HEK293 (cell line): ENCODE measurements at regions not wholly inside any gene's neighbourhood (a gene's known extent, or its start where the extent isn't known, plus 50 kb on each side); places are given as distances from the start of the nearest gene placed in this dataset.

Source experiments
- CTCF ChIA-PET: fragments of 350-600 bp; formaldehyde crosslinking; extraction: SDS; loops from one replicate; lab custom pipeline; 2021; ENCODE audit warnings: antibody characterized with exemption; lab: Yijun Ruan, JAX
- POLR2A ChIA-PET: fragments of 300-600 bp; formaldehyde crosslinking; extraction: SDS; loops from one replicate; lab custom pipeline; 2020; ENCODE audit warnings: antibody characterized with exemption, inconsistent platforms; lab: Yijun Ruan, JAX
- H3K27ac ChIP-seq: fragments of 200-500 bp; sonication (Bioruptor generic); 2 replicates; pipeline ENCODE4 v1.5.1; 2014; ENCODE audit warnings: low read depth, low read length, control low read depth, inconsistent platforms; ENCODE audit errors: extremely low read depth
- H3K36me3 ChIP-seq, 2 experiments: fragments of 200-500 bp in 1 of 2; sonication (Bioruptor generic) in 1 of 2; 1 replicate in 1 of 2; 2 replicates in 1 of 2; pipeline ENCODE4 v1.5.1; 2014 to 2017; ENCODE audit warnings: inconsistent platforms in 2 of 2, low read length in 2 of 2; ENCODE audit not compliant: control insufficient read depth in 2 of 2, insufficient read depth in 1 of 2
- H3K4me1 ChIP-seq: fragments of 200-500 bp; sonication (Bioruptor generic); 2 replicates; pipeline ENCODE4 v1.5.1; 2014; ENCODE audit warnings: mild to moderate bottlenecking, low read length, inconsistent platforms; ENCODE audit not compliant: control insufficient read depth, insufficient read depth
- H3K4me3 ChIP-seq: 2 replicates; pipeline ENCODE4 v1.5.1; 2011; ENCODE audit warnings: low read depth, mild to moderate bottlenecking, control low read depth, low read length, moderate library complexity
- H3K9me3 ChIP-seq: fragments of 200-500 bp; sonication (Bioruptor generic); 2 replicates; pipeline ENCODE4 v1.5.1; 2014; ENCODE audit warnings: low read depth, low read length, inconsistent platforms; ENCODE audit not compliant: control insufficient read depth, insufficient read depth
- KLF10 ChIP-seq: fragments of 450-650 bp; IDR thresholded peaks from 2 replicates; pipeline ENCODE4 v1.5.1; 2018; ENCODE audit warnings: missing biosample characterization, mild to moderate bottlenecking, missing genetic modification characterization
- ZBTB1 ChIP-seq: fragments of 450-650 bp; formaldehyde crosslinking; IDR thresholded peaks from 2 replicates; pipeline ENCODE4 v1.5.1; 2016; ENCODE audit warnings: missing biosample characterization, missing genetic modification characterization
- ZNF132 ChIP-seq: fragments of 450-650 bp; formaldehyde crosslinking; IDR thresholded peaks from 2 replicates; pipeline ENCODE4 v1.5.1; 2017; ENCODE audit warnings: missing biosample characterization, missing genetic modification characterization, borderline replicate concordance
- ZNF221 ChIP-seq: fragments of 450-650 bp; formaldehyde crosslinking; IDR thresholded peaks from 2 replicates; pipeline ENCODE4 v1.5.1; 2017; ENCODE audit warnings: missing biosample characterization, missing genetic modification characterization, borderline replicate concordance
- ZNF239 ChIP-seq: fragments of 450-650 bp; formaldehyde crosslinking; IDR thresholded peaks from 2 replicates; pipeline ENCODE4 v1.5.1; 2016; ENCODE audit warnings: missing biosample characterization, missing genetic modification characterization
- ZNF513 ChIP-seq: fragments of 450-650 bp; IDR thresholded peaks from 2 replicates; pipeline ENCODE4 v1.5.1; 2018; ENCODE audit warnings: missing biosample characterization, missing genetic modification characterization
- ZNF660 ChIP-seq: fragments of 450-650 bp; IDR thresholded peaks from 2 replicates; pipeline ENCODE4 v1.5.1; 2018; ENCODE audit warnings: missing biosample characterization, mild to moderate bottlenecking, missing genetic modification characterization
- ZNF76 ChIP-seq: fragments of 450-650 bp; formaldehyde crosslinking; IDR thresholded peaks from 2 replicates; pipeline ENCODE4; 2016; ENCODE audit warnings: low read depth, missing biosample characterization, missing genetic modification characterization, borderline replicate concordance

DNA sequence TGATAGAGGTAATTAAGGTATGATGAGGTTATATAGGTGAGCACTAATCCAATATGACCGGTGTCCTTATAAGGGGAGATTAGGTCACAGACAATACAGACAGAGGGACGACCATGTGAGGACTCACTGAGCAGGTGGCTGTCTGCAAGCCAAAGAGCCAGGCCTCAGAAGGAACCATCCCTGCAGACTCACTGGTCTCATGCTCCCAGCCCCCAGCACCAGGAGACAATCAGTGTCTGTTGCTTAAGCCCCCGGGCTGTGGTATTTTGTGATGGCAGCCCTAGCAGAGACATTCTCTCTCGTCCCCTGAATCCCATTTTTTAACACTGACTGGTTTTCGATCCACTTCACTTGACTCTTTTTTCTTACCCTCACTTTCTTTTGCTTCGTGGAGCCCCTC is 51.9 kb upstream of the PABPC3 start:
- CTCF ChIA-PET, result interaction anchor here (0.9 to 1.2 kb wide), 2 partner anchors 39 to 69 kb away, joined by 4 read pairs; no protein-coding TSS in a partner anchor
- no peak for TF ChIP-seq ZNF132
- no peak for TF ChIP-seq ZBTB1 (tag by site-specific recombination)
- no peak for TF ChIP-seq ZNF239 (tag by site-specific recombination)
- no peak for TF ChIP-seq ZNF221 (tag by site-specific recombination)
- TF ChIP-seq ZNF660 (tag by site-specific recombination), result no peak
- TF ChIP-seq ZNF76 (tag by site-specific recombination), result no peak
- TF ChIP-seq ZNF513 (tag by site-specific recombination), result no peak
- no peak for TF ChIP-seq KLF10 (tag by site-specific recombination)
- H3K36me3 ChIP-seq, result no peaks in the 10 kb centered on the region
- no peak overlapping the region for H3K27ac ChIP-seq
- no peak overlapping the region for H3K4me3 ChIP-seq
- no peaks in the 10 kb centered on the region for H3K4me1 ChIP-seq
- H3K9me3 ChIP-seq, result no peaks in the 10 kb centered on the region
- POLR2A ChIA-PET, result no interaction called here
